GM18505 (cell line): ENCODE measurements at regions not wholly inside any gene's neighbourhood (a gene's known extent, or its start where the extent isn't known, plus 50 kb on each side); places are given as distances from the start of the nearest gene placed in this dataset.

ENCODE experiments used
- ATAC-seq: cut with Tn5 transposase; IDR thresholded peaks from one replicate; pipeline ENCODE4 v1.9.1; 2021; ENCODE audit not compliant: unreplicated experiment
- POLR2A ChIP-seq: IDR thresholded peaks from 4 replicates; pipeline ENCODE4 v1.6.1; 2011; ENCODE audit warnings: borderline replicate concordance; ENCODE audit not compliant: insufficient read depth, insufficient read length; ENCODE audit errors: extremely low read depth

DNA sequence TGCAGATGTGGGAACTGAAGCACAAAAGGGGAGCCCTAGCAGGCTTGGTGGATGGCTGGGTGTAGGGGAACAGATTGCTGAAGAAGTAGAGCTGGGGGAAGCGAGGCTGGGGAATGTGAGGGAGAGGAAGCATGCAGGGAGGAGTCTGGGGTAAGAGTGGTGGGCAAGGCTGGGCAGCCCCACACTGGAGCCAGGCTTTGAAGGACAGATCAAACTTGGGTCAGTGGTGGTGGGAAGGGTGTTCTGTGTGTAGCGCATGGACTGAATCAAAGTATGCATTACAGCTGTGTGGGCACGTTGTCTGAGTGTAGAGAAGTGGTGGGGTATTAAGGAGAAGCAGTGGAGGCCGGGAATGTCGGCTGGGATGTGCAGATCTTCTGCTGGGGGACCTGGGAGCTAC is 116.0 kb downstream of the CYLD start:
- no peak for ATAC-seq
- TF ChIP-seq POLR2A: no peak

- no peak for ATAC-seq
- no peak for TF ChIP-seq POLR2A
These were observed 115.1 kb downstream of the CYLD start for GRCh38 chr16:50856991-50857390.

GRCh38 chr16:50853329-50853728 is 111.4 kb downstream of the CYLD start:
- TF ChIP-seq POLR2A: no peak
- no peak for ATAC-seq
